GM12878 (cell line): ENCODE measurements at regions not wholly inside any gene's neighbourhood (a gene's known extent, or its start where the extent isn't known, plus 50 kb on each side); places are given as distances from the start of the nearest gene placed in this dataset.
"Not testable (repeated sequence)": the region's sequence is repeated elsewhere in the genome, so short reads cannot be mapped to it uniquely, and the experiment has no call there.

Experiments used
- ATAC-seq: fragments of 200-7000 bp; cut with Tn5 transposase; 3 replicates; pipeline ENCODE4 v1.9.1; 2020; ENCODE audit warnings: mild to moderate bottlenecking, moderate library complexity
- BruUV-seq: library from RNA; stranded (reverse); fragments of 400-500 nt; replicated peaks from 2 replicates; lab custom pipeline; 2021; lab: Mats Ljungman, UMichigan
- CTCF ChIA-PET: fragments of 300-600 bp; sonication (Branson Sonifier 250); formaldehyde crosslinking; extraction: SDS; loops from one replicate; lab custom pipeline; 2021; ENCODE audit warnings: inconsistent platforms; lab: Yijun Ruan, JAX
- POLR2A ChIA-PET: fragments of 350-600 bp; formaldehyde crosslinking; extraction: SDS; loops from one replicate; lab custom pipeline; 2021; ENCODE audit warnings: inconsistent platforms; lab: Charles Lee
- RAD21 ChIA-PET: fragments of 300-600 bp; sonication (Branson Sonifier 250); formaldehyde crosslinking; loops from one replicate; lab custom pipeline; 2023; ENCODE audit warnings: antibody characterized with exemption; ENCODE audit not compliant: unreplicated experiment; lab: Charles Lee
- SMC1A ChIA-PET: fragments of 300-600 bp; sonication (Branson Sonifier 250); formaldehyde crosslinking; loops from one replicate; lab custom pipeline; 2023; ENCODE audit not compliant: unreplicated experiment, uncharacterized antibody; lab: Charles Lee
- DNase-seq: peaks from one replicate; pipeline ENCODE4 v3.0.0-alpha.2; 2011; ENCODE audit warnings: low read depth, low spot score
- FAIRE-seq: peaks from 3 replicates; lab custom pipeline; 2011; peaks lifted over from hg19 to GRCh38; lab: Jason Lieb, UNC
- H2AFZ ChIP-seq: 2 replicates; pipeline ENCODE4 v1.6.0; 2011; ENCODE audit warnings: low read depth, low read length, control low read depth; ENCODE audit not compliant: control insufficient read depth
- H3K27ac ChIP-seq: 2 replicates; pipeline ENCODE4 v1.5.1; 2011; ENCODE audit warnings: control low read depth; ENCODE audit not compliant: control insufficient read depth, insufficient read depth
- H3K27me3 ChIP-seq, 2 experiments: replicated peaks in 1 of 2; 2 replicates each; pipeline versions ENCODE4 v1.6.0 to v1.6.1; 2011; ENCODE audit warnings: low read length in 1 of 2; ENCODE audit not compliant: control insufficient read depth in 2 of 2, insufficient read depth in 2 of 2
- H3K36me3 ChIP-seq, 2 experiments: 2 replicates each; pipeline ENCODE4 v1.5.1; 2011; ENCODE audit warnings: low read length in 1 of 2; ENCODE audit not compliant: control insufficient read depth in 2 of 2, insufficient read depth in 2 of 2
- H3K4me1 ChIP-seq: 2 replicates; pipeline ENCODE4 v1.6.1; 2011; ENCODE audit warnings: mild to moderate bottlenecking, low read length, moderate library complexity, mixed read lengths; ENCODE audit not compliant: control insufficient read depth, insufficient read depth
- H3K4me2 ChIP-seq: 2 replicates; pipeline ENCODE4 v1.6.0; 2011; ENCODE audit warnings: control low read depth; ENCODE audit not compliant: control insufficient read depth, insufficient read depth
- H3K4me3 ChIP-seq: fragments of 200-600 bp; sonication (generic); 2 replicates; pipeline ENCODE4 v1.5.1; 2016
- H3K79me2 ChIP-seq: 2 replicates; pipeline ENCODE4 v1.6.0; 2011; ENCODE audit warnings: low read length; ENCODE audit not compliant: control insufficient read depth, insufficient read depth
- H3K9ac ChIP-seq: 2 replicates; pipeline ENCODE4 v1.8.0; 2011; ENCODE audit warnings: low read length, control low read depth, mixed read lengths; ENCODE audit not compliant: control insufficient read depth, insufficient read depth
- H3K9me3 ChIP-seq: replicated peaks from 3 replicates; pipeline ENCODE4 v1.5.1; 2011; ENCODE audit warnings: mild to moderate bottlenecking, low read length; ENCODE audit not compliant: control insufficient read depth, insufficient read depth
- H4K20me1 ChIP-seq: 2 replicates; pipeline ENCODE4 v1.6.0; 2011; ENCODE audit not compliant: control insufficient read depth, insufficient read depth
- EZH2 ChIP-seq: IDR thresholded peaks from 2 replicates; pipeline ENCODE4 v1.6.1; 2012; ENCODE audit warnings: low read depth, mild to moderate bottlenecking, control low read depth, inconsistent platforms, low read length, borderline replicate concordance; ENCODE audit not compliant: control insufficient read depth
- GABPA ChIP-seq: IDR thresholded peaks from 2 replicates; pipeline ENCODE4 v1.6.1; 2014; ENCODE audit warnings: antibody characterized with exemption, low read depth, mild to moderate bottlenecking, inconsistent platforms
- NFIC ChIP-seq: IDR thresholded peaks from 2 replicates; pipeline ENCODE4 v1.6.1; 2012; ENCODE audit warnings: low read depth, mild to moderate bottlenecking, inconsistent platforms, low read length, moderate library complexity
- NR2F1 ChIP-seq: fragments of 450-650 bp; conservative IDR thresholded peaks from 2 replicates; pipeline ENCODE4 v1.6.1; 2017; ENCODE audit warnings: mild to moderate bottlenecking
- RELA ChIP-seq: fragments of 450-650 bp; IDR thresholded peaks from 2 replicates; pipeline ENCODE4 v1.8.0; 2014; ENCODE audit warnings: borderline replicate concordance; ENCODE audit not compliant: partially characterized antibody
- WGBS: methylation state at CpG from one replicate; pipeline ENCODE4 v1.1.6; 2016; ENCODE audit warnings: low lambda C conversion rate; ENCODE audit not compliant: insufficient replicate concordance, insufficient coverage; ENCODE audit errors: missing lambda C conversion rate; 5-methylcytosine and 5-hydroxymethylcytosine counted together
- in situ Hi-C: fragments of 300-500 bp; cut with MboI; formaldehyde crosslinking; loops from 9 replicates; pipeline ENCODE4 v1.14.3; 2018; ENCODE audit warnings: mixed read lengths
- intact Hi-C: fragments of 100-400 bp; cut with micrococcal nuclease; formaldehyde crosslinking; loops from one replicate; pipeline ENCODE4 v1.14.2; 2022; ENCODE audit not compliant: unreplicated experiment
- TF ChIP-seq, protein P1 (sequence below): IDR thresholded peaks from 2 replicates; pipeline ENCODE4 v1.6.1; 2012; ENCODE audit warnings: low read depth, low read length, improper control_type of control experiment

GRCh38 chr16:6749698-6750097 lies 582.9 kb upstream of the RBFOX1 start:
- ChIA-PET POLR2A (no interaction called here), RAD21 (no interaction called here), SMC1A (no interaction called here), CTCF (no interaction called here)
- H3K4me2 ChIP-seq: no peak overlapping the region
- H4K20me1 ChIP-seq: no peaks in the 10 kb centered on the region
- no peaks in the 10 kb centered on the region for H3K4me1 ChIP-seq
- BruUV-seq: no TSS peak
- no peak overlapping the region for H3K9ac ChIP-seq
- ATAC-seq (no peak), DNase-seq (no peak), FAIRE-seq (no peak)
- H3K27ac ChIP-seq: no peak overlapping the region
- H3K27me3 ChIP-seq: no peaks in the 10 kb centered on the region
- H3K36me3 ChIP-seq: no peaks in the 10 kb centered on the region
- whole genome bisulfite sequencing: 0% methylated on average over 4 of the region's 4 CpGs
- intact Hi-C loops: no loop called here
- no peaks in the 10 kb centered on the region for H3K79me2 ChIP-seq
- H2AFZ ChIP-seq: no peak overlapping the region
- in situ Hi-C loops: no loop called here
- TF ChIP-seq GABPA (no peak), EZH2 (no peak), NFIC (no peak), NR2F1 (no peak), RELA (no peak)
- TF ChIP-seq, protein P1, sequence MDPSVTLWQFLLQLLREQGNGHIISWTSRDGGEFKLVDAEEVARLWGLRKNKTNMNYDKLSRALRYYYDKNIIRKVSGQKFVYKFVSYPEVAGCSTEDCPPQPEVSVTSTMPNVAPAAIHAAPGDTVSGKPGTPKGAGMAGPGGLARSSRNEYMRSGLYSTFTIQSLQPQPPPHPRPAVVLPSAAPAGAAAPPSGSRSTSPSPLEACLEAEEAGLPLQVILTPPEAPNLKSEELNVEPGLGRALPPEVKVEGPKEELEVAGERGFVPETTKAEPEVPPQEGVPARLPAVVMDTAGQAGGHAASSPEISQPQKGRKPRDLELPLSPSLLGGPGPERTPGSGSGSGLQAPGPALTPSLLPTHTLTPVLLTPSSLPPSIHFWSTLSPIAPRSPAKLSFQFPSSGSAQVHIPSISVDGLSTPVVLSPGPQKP: no peak
- no peaks in the 10 kb centered on the region; the same call in 2 of the 3 replicates for H3K9me3 ChIP-seq
- no peak overlapping the region for H3K4me3 ChIP-seq

DNA sequence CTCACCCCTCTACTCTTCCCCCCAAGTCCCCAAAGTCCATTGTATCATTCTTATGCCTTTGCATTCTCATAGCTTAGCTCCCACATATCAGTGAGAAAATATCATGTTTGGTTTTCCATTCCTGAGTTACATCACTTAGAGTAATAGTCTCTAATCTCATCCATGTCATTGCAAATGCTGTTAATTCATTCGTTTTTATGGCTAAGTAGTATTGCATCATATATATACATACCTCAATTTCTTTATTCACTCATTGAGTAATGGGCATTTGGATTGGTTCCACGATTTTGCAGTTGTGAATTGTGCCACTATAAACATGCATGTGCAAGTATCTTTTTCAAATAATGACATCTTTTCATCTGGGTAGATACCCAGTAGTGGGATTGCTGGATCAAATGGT lies 596.3 kb upstream of the RBFOX1 start:
- H3K27me3 ChIP-seq, CTCF ChIA-PET, H3K4me2 ChIP-seq, intact Hi-C loops, H3K79me2 ChIP-seq, ATAC-seq, H3K9ac ChIP-seq, FAIRE-seq, H3K27ac ChIP-seq, H4K20me1 ChIP-seq, BruUV-seq, H3K9me3 ChIP-seq, DNase-seq, POLR2A ChIA-PET, RAD21 ChIA-PET, H3K36me3 ChIP-seq, H3K4me3 ChIP-seq, H3K4me1 ChIP-seq, H2AFZ ChIP-seq, SMC1A ChIA-PET: not testable (repeated sequence)
- in situ Hi-C loops: loop anchor here (10.0 kb wide), 1 partner anchor 52 kb away; no protein-coding TSS in a partner anchor
- WGBS: 3% methylated on average over 2 of the region's 2 CpGs
